ENCODE measurements at regions not wholly inside any gene's neighbourhood (a gene's known extent, or its start where the extent isn't known, plus 50 kb on each side); places are given as distances from the start of the nearest gene placed in this dataset.
A peak's percentile ranks its signal among the peaks of the same experiment; 100 is the strongest.

DNA sequence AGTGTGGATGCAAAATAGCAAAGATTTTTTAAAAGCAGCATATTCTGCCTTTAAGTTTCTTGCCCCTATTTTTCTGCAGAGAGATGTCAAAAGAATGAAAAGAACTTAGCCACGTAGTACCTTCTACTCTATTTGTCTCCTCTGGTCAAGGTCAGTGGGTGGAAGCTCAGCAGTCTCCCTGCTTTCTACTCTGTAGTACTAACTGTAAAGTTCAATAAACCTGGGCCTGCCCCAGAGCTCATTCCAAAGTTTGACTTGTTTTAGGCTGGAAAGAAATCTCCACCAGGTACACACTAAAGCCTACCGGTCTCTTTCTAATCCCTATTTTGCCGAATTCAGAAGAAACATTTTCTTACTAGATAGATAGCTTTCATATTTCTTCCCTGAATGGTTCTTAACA lies 247.9 kb upstream of the ARHGAP20 start:
- no peak for DNase-seq
- no peak overlapping the region for H3K4me3 ChIP-seq
- H3K9me3 ChIP-seq, result no peaks in the 10 kb centered on the region
- peaks cover 3% of the 10 kb centered on the region for H3K4me1 ChIP-seq
- WGBS, 2 donors, result 51 to 60% methylated on average over 3 of the region's 3 CpGs
- no peak overlapping the region for H3K27ac ChIP-seq
- TF ChIP-seq POLR2A (IDR thresholded peaks at IDR 0.05) (no peak), CTCF (IDR thresholded peaks at IDR 0.05) (no peak)
- no peaks in the 10 kb centered on the region for H3K27me3 ChIP-seq
- H3K36me3 ChIP-seq (ENCODE audit: low read depth, missing control alignments), result no peaks in the 10 kb centered on the region
- intact Hi-C loops (cut with DNase I; ENCODE audit: low total_unique reads), result no loop called here

DNA sequence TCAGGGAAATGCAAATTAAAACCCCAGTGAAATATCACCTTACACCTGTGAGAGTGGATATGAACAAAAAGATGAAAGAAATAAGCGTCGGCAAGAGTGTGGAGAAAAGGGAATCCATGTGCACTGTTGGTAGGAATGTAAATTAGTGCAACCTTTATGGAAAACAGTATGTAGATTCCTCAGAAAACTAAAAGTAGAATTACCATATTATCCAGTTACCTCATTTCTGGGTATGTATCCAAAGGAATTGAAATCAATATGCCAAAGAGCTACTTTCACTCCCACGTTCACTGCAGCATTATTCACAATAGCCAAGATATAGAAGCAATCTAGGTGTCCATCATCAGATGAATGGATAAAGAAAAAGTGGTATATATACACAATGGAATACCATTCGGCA lies 246.0 kb upstream of the ARHGAP20 start:
- H3K9me3 ChIP-seq, result no peaks in the 10 kb centered on the region
- TF ChIP-seq POLR2A (IDR thresholded peaks at IDR 0.05) (no peak), CTCF (IDR thresholded peaks at IDR 0.05) (no peak)
- peaks cover 3% of the 10 kb centered on the region for H3K4me1 ChIP-seq
- no peaks in the 10 kb centered on the region for H3K36me3 ChIP-seq (ENCODE audit: low read depth, missing control alignments)
- DNase-seq, result no peak
- no peak overlapping the region for H3K27ac ChIP-seq
- H3K27me3 ChIP-seq, result no peaks in the 10 kb centered on the region
- no peak overlapping the region for H3K4me3 ChIP-seq
- intact Hi-C loops (cut with DNase I; ENCODE audit: low total_unique reads), result no loop called here
- 85 to 95% methylated on average over 4 of the region's 4 CpGs for WGBS, 2 donors

- TF ChIP-seq POLR2A (IDR thresholded peaks at IDR 0.05), result no peak
- TF ChIP-seq CTCF (IDR thresholded peaks at IDR 0.05), result no peak
- Histone ChIP-seq H3K36me3 (ENCODE audit: low read depth, missing control alignments) (no peaks in the 10 kb centered on the region), H3K4me1 (peaks cover 14% of the 10 kb centered on the region), H3K27me3 (no peaks in the 10 kb centered on the region), H3K27ac (no peak overlapping the region), H3K4me3 (no peak overlapping the region), H3K9me3 (no peaks in the 10 kb centered on the region)
- intact Hi-C loops (cut with DNase I; ENCODE audit: low total_unique reads), result no loop called here
- DNase-seq, result no peak
- whole genome bisulfite sequencing, 2 donors, result 57 to 81% methylated on average over 2 of the region's 2 CpGs
Measured at GRCh38 chr11:110955776-110956175, 243.5 kb upstream of the ARHGAP20 start.

GRCh38 chr11:110951950-110952503 lies 239.8 kb upstream of the ARHGAP20 start:
- TF ChIP-seq POLR2A (IDR thresholded peaks at IDR 0.05) (no peak), CTCF (IDR thresholded peaks at IDR 0.05) (no peak)
- WGBS, 2 donors, result 38 to 50% methylated on average over 4 of the region's 4 CpGs
- intact Hi-C loops (cut with DNase I; ENCODE audit: low total_unique reads), result no loop called here
- Histone ChIP-seq H3K4me3 (no peak overlapping the region), H3K27ac (peak overlapping the region in 1 of 2 donors; percentile 73), H3K9me3 (no peaks in the 10 kb centered on the region), H3K36me3 (ENCODE audit: low read depth, missing control alignments) (no peaks in the 10 kb centered on the region), H3K4me1 (peaks cover 12% of the 10 kb centered on the region), H3K27me3 (no peaks in the 10 kb centered on the region)
- no peak for DNase-seq

All from testis (tissue), 2 donors.